ENCODE measurements at regions not wholly inside any gene's neighbourhood (a gene's known extent, or its start where the extent isn't known, plus 50 kb on each side); places are given as distances from the start of the nearest gene placed in this dataset.
A peak's percentile ranks its signal among the peaks of the same experiment; 100 is the strongest.

- DNase-seq (ENCODE audit: extremely low read depth in 1 of 2, low read depth in 1 of 2), result no peak
These were observed 123.2 kb upstream of the STMND1 start for GRCh38 chr6:16978686-16979085.

DNA sequence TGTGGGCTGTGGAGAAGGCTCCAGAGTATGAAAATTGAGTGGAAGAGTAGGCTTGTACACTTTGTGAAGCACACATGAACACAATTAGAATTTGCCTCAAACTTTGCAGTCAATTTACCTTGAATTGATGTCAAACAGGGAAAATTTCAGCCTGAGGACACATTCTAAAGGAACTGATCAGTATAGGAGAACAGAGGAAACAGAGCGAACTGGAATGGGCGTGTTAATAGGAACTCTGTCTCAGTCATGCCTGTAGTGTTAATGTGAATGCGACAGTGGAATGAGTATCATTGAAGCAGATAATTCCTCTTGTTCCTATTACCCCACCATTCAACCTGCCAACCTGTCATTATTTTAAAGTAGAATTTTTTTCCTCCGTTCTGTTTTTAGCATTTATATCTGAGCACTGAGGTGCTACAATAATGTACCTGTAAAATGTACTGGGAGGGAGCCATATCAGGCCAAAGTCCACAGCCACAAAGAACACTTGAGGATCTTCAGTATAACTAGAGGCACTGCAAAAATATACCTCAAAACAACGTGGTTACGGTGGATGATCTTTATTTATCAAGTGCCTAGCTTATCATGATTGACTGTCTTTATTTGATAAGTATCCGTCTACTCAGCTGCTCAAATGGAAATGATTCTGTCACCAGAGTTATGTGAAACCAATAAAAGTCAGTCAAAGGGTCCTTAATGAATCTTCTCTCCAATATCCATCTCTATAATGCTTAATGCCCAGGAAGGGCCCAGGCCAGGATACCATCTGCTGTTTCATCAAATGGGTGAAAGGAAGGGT lies 125.3 kb upstream of the STMND1 start:
- no peak for DNase-seq (ENCODE audit: extremely low read depth in 1 of 2, low read depth in 1 of 2)

GRCh38 chr6:16974704-16975359 lies 127.0 kb upstream of the STMND1 start:
- DNase-seq (ENCODE audit: extremely low read depth in 1 of 2, low read depth in 1 of 2), result no peak

- no peak for DNase-seq (ENCODE audit: extremely low read depth in 1 of 2, low read depth in 1 of 2)
These were observed 127.5 kb upstream of the STMND1 start for GRCh38 chr6:16974387-16974673.

GRCh38 chr6:16973545-16974386 lies 128.1 kb upstream of the STMND1 start:
- no peak for DNase-seq (ENCODE audit: extremely low read depth in 1 of 2, low read depth in 1 of 2)

DNA sequence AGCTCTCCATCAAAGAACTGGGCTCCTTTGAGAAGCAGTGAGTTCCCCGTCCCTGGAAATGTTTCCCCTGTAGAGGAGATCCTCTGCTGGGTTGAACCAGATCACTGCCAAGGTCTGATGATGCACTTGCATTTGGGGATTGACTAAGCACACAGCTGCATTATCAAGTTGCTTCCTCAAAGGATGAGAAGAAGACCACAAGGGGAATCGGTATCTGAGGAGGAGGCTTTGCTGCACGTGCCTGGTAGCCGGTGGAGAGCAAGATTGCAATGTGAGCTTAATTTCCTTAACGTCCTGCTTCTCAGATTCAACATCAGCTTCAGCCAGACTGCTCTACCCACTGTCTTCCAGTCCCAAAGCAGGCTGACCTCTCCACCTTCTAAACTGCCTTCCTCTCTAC lies 128.8 kb upstream of the STMND1 start:
- DNase-seq (ENCODE audit: extremely low read depth in 1 of 2, low read depth in 1 of 2), result no peak

DNA sequence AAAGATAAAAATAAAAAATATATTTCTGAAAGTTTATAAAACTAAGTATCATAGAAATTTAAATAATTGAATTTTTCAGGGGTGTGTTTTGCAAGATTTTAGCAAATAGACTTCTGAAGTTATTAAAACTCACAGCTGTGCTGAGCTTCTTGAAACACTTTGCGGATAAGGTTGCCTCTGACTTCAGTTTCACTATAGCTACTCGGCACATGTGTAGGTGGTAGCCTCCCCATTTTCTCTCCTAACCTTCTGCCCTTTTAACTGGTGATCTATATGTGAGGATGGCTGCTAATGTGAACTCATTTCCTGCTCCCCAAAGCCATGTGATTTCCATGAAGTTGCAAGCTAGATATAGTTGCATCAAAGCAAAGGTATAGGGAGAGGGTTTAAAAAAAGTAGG lies 129.3 kb upstream of the STMND1 start:
- DNase-seq (ENCODE audit: extremely low read depth in 1 of 2, low read depth in 1 of 2), result no peak

DNA sequence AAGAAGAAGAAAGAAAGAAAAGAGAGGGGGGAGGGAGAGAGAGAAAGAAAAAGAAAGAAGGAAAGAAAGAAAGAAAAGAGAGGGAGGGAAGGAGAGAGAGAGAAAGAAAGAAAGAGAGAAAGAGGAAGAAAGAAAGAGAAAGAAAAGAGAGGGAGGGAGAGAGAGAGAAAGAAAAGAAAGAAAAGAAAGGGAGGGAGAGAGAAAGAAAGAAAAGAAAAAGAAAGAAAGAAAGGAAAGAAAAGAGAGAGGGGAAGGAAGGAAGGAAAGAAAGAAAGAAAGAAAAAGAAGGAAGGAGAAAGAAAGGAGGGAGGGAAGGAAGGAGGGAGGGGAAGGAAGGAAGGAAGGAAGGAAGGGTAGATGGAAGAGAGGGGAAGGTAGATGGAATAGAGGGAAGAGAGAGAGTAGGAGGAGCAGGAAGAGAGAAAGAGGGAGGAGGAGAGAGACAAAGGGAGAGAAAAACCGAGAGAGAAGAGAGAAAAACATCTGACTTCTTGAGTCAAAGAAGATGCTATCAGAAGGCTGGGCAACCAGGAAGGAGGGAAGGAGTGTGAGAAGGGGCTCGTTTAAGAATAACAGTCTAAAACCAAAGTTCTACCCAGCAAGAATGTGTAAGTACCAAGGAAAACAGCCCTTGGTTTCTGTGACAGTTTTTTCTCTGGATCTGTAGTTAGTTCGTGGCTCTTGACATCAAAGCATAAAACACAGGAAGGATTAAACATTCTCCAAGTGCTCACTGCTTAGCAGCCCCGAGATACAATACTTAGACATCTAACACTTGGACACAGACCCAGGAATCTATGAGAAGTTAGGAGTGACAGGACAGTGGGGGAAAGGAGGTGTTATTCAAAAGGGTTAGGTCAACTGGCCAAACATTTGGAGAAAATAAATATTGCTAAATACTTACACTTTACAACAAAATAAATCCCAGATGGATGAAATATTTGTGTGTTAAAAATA lies 131.9 kb upstream of the STMND1 start:
- no peak for DNase-seq (ENCODE audit: extremely low read depth in 1 of 2, low read depth in 1 of 2)

DNA sequence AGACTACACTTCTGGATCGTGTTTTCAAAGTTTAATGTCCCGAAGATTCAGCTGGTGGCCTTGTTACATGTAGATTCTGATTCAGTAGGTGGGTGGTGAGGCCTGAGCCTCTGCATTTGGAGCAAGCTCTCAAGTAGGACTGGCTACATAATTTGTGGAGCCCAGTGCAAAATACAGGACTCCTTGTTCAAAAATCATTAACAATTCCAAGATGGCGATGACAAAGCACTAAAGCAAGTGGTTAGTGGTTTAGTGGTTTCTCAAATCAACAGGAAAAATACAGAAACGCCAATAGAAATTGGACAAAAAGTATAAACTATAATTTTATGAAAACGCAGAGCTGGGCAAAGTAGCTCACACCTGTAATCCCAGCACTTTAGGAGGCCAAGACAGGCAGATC lies 133.7 kb upstream of the STMND1 start:
- DNase-seq (ENCODE audit: extremely low read depth in 1 of 2, low read depth in 1 of 2), result no peak

GRCh38 chr6:16967470-16967817 lies 134.4 kb upstream of the STMND1 start:
- no peak for DNase-seq (ENCODE audit: extremely low read depth in 1 of 2, low read depth in 1 of 2)

DNA sequence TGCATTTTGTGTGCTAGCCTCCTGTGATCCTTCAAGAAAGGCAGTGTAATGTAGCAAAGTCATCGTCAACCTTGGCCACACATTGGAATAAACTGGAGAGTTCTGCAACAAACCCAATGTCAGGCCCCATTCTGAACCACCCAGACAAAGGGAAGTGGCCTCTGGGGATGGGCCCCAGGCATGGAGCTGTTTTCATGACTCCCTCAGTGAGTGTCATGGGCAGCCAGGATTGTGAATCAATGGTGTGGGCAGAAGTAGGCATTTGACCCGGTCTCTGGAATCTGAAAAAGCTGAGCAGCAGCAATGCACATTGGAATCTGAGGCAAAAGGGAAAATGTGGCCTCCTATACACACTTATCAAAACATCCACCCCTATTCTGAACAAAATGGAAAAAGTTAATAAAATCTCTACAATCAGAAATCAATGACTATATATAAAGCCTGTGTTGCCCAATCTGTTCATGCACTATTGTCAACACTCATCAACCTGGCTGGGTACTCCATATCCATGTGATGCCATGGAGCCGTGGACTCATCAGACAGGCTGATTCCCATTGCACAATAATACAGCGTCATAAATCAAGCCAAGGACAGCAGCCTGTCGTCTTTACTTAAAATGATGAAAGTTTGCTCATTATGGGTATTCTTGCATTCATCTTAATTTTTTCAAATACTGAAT lies 134.9 kb upstream of the STMND1 start:
- no peak for DNase-seq (ENCODE audit: extremely low read depth in 1 of 2, low read depth in 1 of 2)

- DNase-seq (ENCODE audit: extremely low read depth in 1 of 2, low read depth in 1 of 2), result no peak
These were observed 136.2 kb upstream of the STMND1 start for GRCh38 chr6:16965689-16966088.

- DNase-seq (ENCODE audit: extremely low read depth in 1 of 2, low read depth in 1 of 2), result peak; percentile 23 to 30
These were observed 137.0 kb upstream of the STMND1 start for GRCh38 chr6:16964553-16965499.

- DNase-seq (ENCODE audit: extremely low read depth in 1 of 2, low read depth in 1 of 2), result no peak
These were observed 140.3 kb upstream of the STMND1 start for GRCh38 chr6:16961577-16961976.

DNA sequence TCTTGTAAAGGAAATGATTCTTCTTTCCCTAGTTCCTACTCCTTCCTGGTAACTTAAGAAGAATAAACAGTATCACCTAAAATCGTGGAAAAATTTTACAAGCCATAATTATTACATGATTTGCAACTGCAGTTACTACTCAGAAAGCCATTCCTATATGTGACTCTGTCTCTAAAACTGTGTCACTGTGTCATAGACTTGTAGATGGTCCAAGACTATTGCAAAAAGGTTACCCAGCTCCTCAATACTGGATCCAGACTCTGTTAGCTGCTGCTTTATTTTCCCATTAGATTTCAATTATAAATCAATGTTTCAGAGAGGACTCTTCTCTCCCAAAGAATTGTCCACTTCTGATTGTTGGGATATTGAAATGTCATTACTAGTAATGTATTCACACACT lies 142.1 kb upstream of the STMND1 start:
- DNase-seq (ENCODE audit: extremely low read depth in 1 of 2, low read depth in 1 of 2), result no peak

DNA sequence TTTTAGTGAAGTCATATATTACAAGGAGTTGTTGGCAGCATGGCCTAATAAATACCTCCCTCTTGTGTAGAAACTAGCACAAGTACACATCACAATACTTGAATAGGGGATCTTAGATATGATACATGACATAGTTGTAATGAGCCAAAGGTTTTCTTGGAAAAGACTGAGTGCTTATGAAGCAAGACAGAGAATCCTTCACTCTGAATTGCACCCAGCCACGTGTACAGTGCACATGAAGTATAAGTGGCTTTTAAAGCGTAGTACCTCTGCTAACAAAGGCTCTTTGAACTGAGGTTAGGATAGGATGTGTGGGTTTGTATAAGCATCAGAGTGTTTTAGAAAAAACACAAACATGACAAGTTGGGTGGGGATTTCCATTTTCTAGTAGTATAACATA lies 145.5 kb upstream of the STMND1 start:
- no peak for DNase-seq (ENCODE audit: extremely low read depth in 1 of 2, low read depth in 1 of 2)

DNA sequence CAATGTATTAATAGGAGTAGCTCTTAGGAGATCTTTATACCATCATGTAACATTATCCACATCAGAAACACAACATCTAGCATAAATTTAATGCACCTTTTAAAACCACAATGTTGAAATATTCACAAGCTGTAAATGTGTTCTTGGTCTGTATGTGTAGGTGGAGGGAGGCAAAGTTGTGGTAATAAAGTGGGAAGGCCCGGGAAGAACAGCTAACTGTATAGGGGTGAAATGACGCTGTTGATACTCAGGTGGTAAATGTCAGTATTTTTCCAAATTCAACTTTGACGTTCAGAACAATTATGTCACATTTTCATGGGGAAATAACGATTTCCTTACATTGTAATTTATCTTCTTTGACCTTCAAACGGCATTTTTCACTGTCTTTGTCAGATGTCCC lies 146.0 kb upstream of the STMND1 start:
- no peak for DNase-seq (ENCODE audit: extremely low read depth in 1 of 2, low read depth in 1 of 2)

DNA sequence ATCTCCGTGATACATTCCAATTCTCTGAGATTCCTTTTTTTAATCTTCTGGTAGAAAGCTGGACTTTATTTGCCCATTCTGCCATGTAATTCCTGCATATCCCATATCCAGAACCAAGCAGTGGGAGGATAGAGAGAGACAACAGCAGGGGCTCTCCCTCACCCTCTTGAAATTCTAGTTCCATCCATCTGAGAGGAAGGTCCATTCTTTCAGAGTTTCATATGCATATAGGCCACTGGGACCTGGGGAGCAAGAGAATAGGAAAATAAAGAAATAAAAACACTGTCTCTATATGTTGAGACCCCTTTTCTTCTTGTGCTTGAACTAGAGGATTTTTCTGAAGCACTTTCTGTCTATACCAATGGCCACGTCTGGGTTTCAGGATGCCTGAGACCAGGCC lies 147.9 kb upstream of the STMND1 start:
- no peak for DNase-seq (ENCODE audit: extremely low read depth in 1 of 2, low read depth in 1 of 2)

- DNase-seq (ENCODE audit: extremely low read depth in 1 of 2, low read depth in 1 of 2), result no peak
These were observed 148.4 kb upstream of the STMND1 start for GRCh38 chr6:16953446-16953845.

Data from stimulated activated CD8-positive, alpha-beta memory T cell treated with anti-CD3 and anti-CD28 coated beads, Interleukin-7, amount 100 ng/mL, for 48 hours (primary cell).